ENCODE measurements at regions not wholly inside any gene's neighbourhood (a gene's known extent, or its start where the extent isn't known, plus 50 kb on each side); places are given as distances from the start of the nearest gene placed in this dataset.

GRCh38 chr5:3400659-3401058 lies 195.0 kb upstream of the IRX1 start:
- no peaks in the 10 kb centered on the region for H3K4me1 ChIP-seq
- DNase-seq (ENCODE audit: low read depth in 1 of 2, low spot score in 1 of 2) (no peak), ATAC-seq (no peak), FAIRE-seq (no peak)
- no peak overlapping the region for H3K4me3 ChIP-seq
- no peaks in the 10 kb centered on the region for H3K9me3 ChIP-seq
- POLR2A ChIA-PET: no interaction called here
- no peak overlapping the region for H3K27ac ChIP-seq
- CTCF ChIA-PET: no interaction called here
- TF ChIP-seq MAFK (IDR thresholded peaks at IDR 0.05; ENCODE audit: partially characterized antibody) (peak; percentile 84), BHLHE40 (IDR thresholded peaks at IDR 0.05; ENCODE audit: low read depth, low read length) (no peak), FOSL2 (IDR thresholded peaks at IDR 0.05) (no peak), FOSL2 (CRISPR knock-in tag; IDR thresholded peaks at IDR 0.05) (no peak), NPAS2 (CRISPR knock-in tag; IDR thresholded peaks at IDR 0.05; ENCODE audit: borderline replicate concordance) (no peak), ELK1 (IDR thresholded peaks at IDR 0.05; ENCODE audit: low read depth, low read length) (no peak), RNF2 (IDR thresholded peaks at IDR 0.05; ENCODE audit: borderline replicate concordance, low read depth) (no peak), HEYL (CRISPR knock-in tag; IDR thresholded peaks at IDR 0.05) (no peak)
- no peak overlapping the region for H3K4me2 ChIP-seq
- WGBS (ENCODE audit: missing lambda C conversion rate): 8% methylated on average over 8 of the region's 8 CpGs

- DNase-seq (ENCODE audit: low read depth in 1 of 2, low spot score in 1 of 2): no peak
- Histone ChIP-seq H3K4me1 (no peaks in the 10 kb centered on the region), H3K27ac (no peak overlapping the region), H3K4me3 (no peak overlapping the region), H3K4me2 (no peak overlapping the region), H3K9me3 (no peaks in the 10 kb centered on the region)
- no peak for ATAC-seq
- 14% methylated on average over 12 of the region's 12 CpGs for WGBS (ENCODE audit: missing lambda C conversion rate)
- TF ChIP-seq RCOR1 (IDR thresholded peaks at IDR 0.05; ENCODE audit: low read depth, low read length) (no peak), RAD21 (conservative IDR thresholded peaks at IDR 0.05 in 1 of 2, IDR thresholded peaks at IDR 0.05 in 1 of 2) (no peak), ZC3H11A (IDR thresholded peaks at IDR 0.05) (no peak), REST (IDR thresholded peaks at IDR 0.05) (no peak), HEYL (CRISPR knock-in tag; IDR thresholded peaks at IDR 0.05) (no peak), KDM5A (IDR thresholded peaks at IDR 0.05) (no peak), HES2 (IDR thresholded peaks at IDR 0.05) (no peak), USF2 (IDR thresholded peaks at IDR 0.05) (no peak), EHF (CRISPR knock-in tag; IDR thresholded peaks at IDR 0.05) (no peak), ZFP36 (IDR thresholded peaks at IDR 0.05; ENCODE audit: borderline replicate concordance, partially characterized antibody) (no peak), ESRRA (IDR thresholded peaks at IDR 0.05; ENCODE audit: borderline replicate concordance, low read length) (no peak), NR3C1 (IDR thresholded peaks at IDR 0.05) (no peak), BHLHE40 (IDR thresholded peaks at IDR 0.05; ENCODE audit: low read depth, low read length) (no peak), CHD4 (IDR thresholded peaks at IDR 0.05; ENCODE audit: borderline replicate concordance) (no peak), SMC3 (IDR thresholded peaks at IDR 0.05) (no peak), FOXS1 (CRISPR knock-in tag; IDR thresholded peaks at IDR 0.05) (no peak)
- no peak for FAIRE-seq
- POLR2A ChIA-PET: no interaction called here
- CTCF ChIA-PET: no interaction called here
These were observed 200.6 kb upstream of the IRX1 start for GRCh38 chr5:3394891-3395599.

All from A549 (cell line).